SK-N-SH (cell line): ENCODE measurements at regions not wholly inside any gene's neighbourhood (a gene's known extent, or its start where the extent isn't known, plus 50 kb on each side); places are given as distances from the start of the nearest gene placed in this dataset.

Source experiments
- CTCF ChIA-PET: fragments of 300-600, 350-600 bp; formaldehyde crosslinking; extraction: SDS; loops from one replicate; lab custom pipeline; 2021; lab: Yijun Ruan, JAX
- POLR2A ChIA-PET: fragments of 350-600 bp; sonication (Branson Sonifier 250); formaldehyde crosslinking; extraction: SDS; loops from one replicate; lab custom pipeline; 2020; ENCODE audit warnings: antibody characterized with exemption, inconsistent platforms; lab: Yijun Ruan, JAX
- DNase-seq: peaks from one replicate; pipeline ENCODE4 v3.0.0; 2012
- H2AFZ ChIP-seq: fragments of 200-600 bp; sonication (generic); 2 replicates; pipeline ENCODE4 v1.8.1; 2016; ENCODE audit warnings: antibody characterized with exemption, mild to moderate bottlenecking, low read depth
- H3F3A ChIP-seq: fragments of 200-600 bp; sonication (generic); replicated peaks from 2 replicates; pipeline ENCODE3; 2016; ENCODE audit warnings: antibody characterized with exemption, mild to moderate bottlenecking; ENCODE audit not compliant: insufficient read depth
- H3K27ac ChIP-seq, 2 experiments: fragments of 200-500 bp in 1 of 2; fragments of 200-600 bp in 1 of 2; sonication (Bioruptor generic) in 1 of 2; sonication (generic), shearing (Covaris generic) in 1 of 2; 2 replicates each; pipeline versions ENCODE4 v1.5.1 to v1.6.1; 2014 to 2016; ENCODE audit warnings: low read depth in 2 of 2, inconsistent platforms in 1 of 2, low read length in 1 of 2, mild to moderate bottlenecking in 1 of 2, mixed read lengths in 1 of 2
- H3K27me3 ChIP-seq: fragments of 200-600 bp; sonication (generic), shearing (Covaris generic); 2 replicates; pipeline ENCODE4 v1.6.1; 2016; ENCODE audit warnings: mixed run types; ENCODE audit not compliant: insufficient read depth
- H3K36me3 ChIP-seq, 2 experiments: fragments of 200-500 bp in 1 of 2; fragments of 200-600 bp in 1 of 2; sonication (Bioruptor generic) in 1 of 2; sonication (generic) in 1 of 2; replicated peaks in 1 of 2; 2 replicates each; pipeline versions ENCODE3 to v1.5.1; 2014 to 2016; ENCODE audit warnings: low read length in 1 of 2, mild to moderate bottlenecking in 1 of 2; ENCODE audit not compliant: insufficient read depth in 2 of 2, control insufficient read depth in 1 of 2
- H3K4me1 ChIP-seq, 2 experiments: fragments of 200-500 bp in 1 of 2; fragments of 200-600 bp in 1 of 2; sonication (Bioruptor generic) in 1 of 2; sonication (generic), shearing (Covaris generic) in 1 of 2; 2 replicates each; pipeline versions ENCODE4 v1.5.1 to v1.6.1; 2014 to 2016; ENCODE audit warnings: low read depth in 1 of 2, low read length in 1 of 2, mixed run types in 1 of 2; ENCODE audit not compliant: insufficient read depth in 2 of 2, control insufficient read depth in 1 of 2
- H3K4me2 ChIP-seq: fragments of 200-600 bp; sonication (generic), shearing (Covaris generic); 2 replicates; pipeline ENCODE4 v1.6.1; 2017; ENCODE audit warnings: mixed run types
- H3K4me3 ChIP-seq, 2 experiments: fragments of 200-500 bp in 1 of 2; fragments of 200-600 bp in 1 of 2; sonication (Bioruptor generic) in 1 of 2; sonication (generic), shearing (Covaris generic) in 1 of 2; 2 replicates each; pipeline versions ENCODE4 v1.5.1 to v1.8.1; 2014 to 2016; ENCODE audit warnings: low read depth in 2 of 2, inconsistent platforms in 1 of 2, low read length in 1 of 2, mild to moderate bottlenecking in 1 of 2, mixed read lengths in 1 of 2, moderate library complexity in 1 of 2
- H3K79me2 ChIP-seq: fragments of 200-600 bp; sonication (generic); 2 replicates; pipeline ENCODE4 v1.8.1; 2017; ENCODE audit warnings: mild to moderate bottlenecking; ENCODE audit not compliant: insufficient read depth
- H3K9ac ChIP-seq: fragments of 200-600 bp; sonication (generic); 2 replicates; pipeline ENCODE4 v1.6.1; 2017; ENCODE audit warnings: mixed run types
- H3K9me2 ChIP-seq: fragments of 200-600 bp; sonication (generic); 2 replicates; pipeline ENCODE4 v1.6.1; 2017; ENCODE audit warnings: mixed run types
- H3K9me3 ChIP-seq: fragments of 200-600 bp; sonication (generic); 2 replicates; pipeline ENCODE4 v1.6.1; 2017; ENCODE audit warnings: mixed run types, mild to moderate bottlenecking, moderate library complexity
- H4K20me1 ChIP-seq: fragments of 200-600 bp; sonication (generic); 2 replicates; pipeline ENCODE4 v1.6.1; 2017; ENCODE audit warnings: mild to moderate bottlenecking, mixed run types; ENCODE audit not compliant: insufficient read depth
- ELF1 ChIP-seq: IDR thresholded peaks from 2 replicates; pipeline ENCODE4 v1.4.0; 2012
- EP300 ChIP-seq, 2 experiments: IDR thresholded peaks; 2 replicates each; pipeline versions ENCODE4 v1.4.0 to v1.6.1; 2012; ENCODE audit warnings: borderline replicate concordance in 1 of 2, low read depth in 1 of 2, low read length in 1 of 2
- FOXM1 ChIP-seq: IDR thresholded peaks from 2 replicates; pipeline ENCODE4 v1.4.0; 2012; ENCODE audit warnings: low read depth, mild to moderate bottlenecking
- GATA2 ChIP-seq: sonication (generic); formaldehyde crosslinking; IDR thresholded peaks from 2 replicates; pipeline ENCODE4 v1.5.0; 2020; ENCODE audit warnings: mild to moderate bottlenecking, missing genetic modification reagents
- MXI1 ChIP-seq: IDR thresholded peaks from 2 replicates; pipeline ENCODE4 v1.6.1; 2012; ENCODE audit warnings: mild to moderate bottlenecking, low read depth, low read length, improper control_type of control experiment
- NFIC ChIP-seq: IDR thresholded peaks from 2 replicates; pipeline ENCODE4 v1.4.0; 2012; ENCODE audit warnings: borderline replicate concordance
- NRF1 ChIP-seq: IDR thresholded peaks from 2 replicates; pipeline ENCODE4 v1.6.1; 2012; ENCODE audit warnings: low read depth, mild to moderate bottlenecking, low read length
- RAD21 ChIP-seq: IDR thresholded peaks from 2 replicates; pipeline ENCODE4 v1.6.1; 2012; ENCODE audit warnings: mild to moderate bottlenecking, low read length
- RCOR1 ChIP-seq: fragments of 150-350 bp; IDR thresholded peaks from 2 replicates; pipeline ENCODE4 v1.6.1; 2017; ENCODE audit warnings: antibody characterized with exemption, low read length
- RFX5 ChIP-seq: IDR thresholded peaks from 2 replicates; pipeline ENCODE4 v1.6.1; 2012; ENCODE audit warnings: mild to moderate bottlenecking, improper control_type of control experiment, low read length
- RXRA ChIP-seq: IDR thresholded peaks from 2 replicates; pipeline ENCODE4 v1.4.0; 2012; ENCODE audit warnings: low read depth, mild to moderate bottlenecking, borderline replicate concordance
- TAF1 ChIP-seq: IDR thresholded peaks from 2 replicates; pipeline ENCODE4 v1.6.1; 2012; ENCODE audit warnings: low read depth, mild to moderate bottlenecking, low read length, moderate library complexity, borderline replicate concordance
- TEAD4 ChIP-seq: IDR thresholded peaks from 2 replicates; pipeline ENCODE4 v1.4.0; 2012; ENCODE audit warnings: mild to moderate bottlenecking, borderline replicate concordance; ENCODE audit not compliant: insufficient read depth
- TF ChIP-seq, protein P1 (sequence below): IDR thresholded peaks from 2 replicates; pipeline ENCODE4 v1.4.0; 2012; ENCODE audit warnings: low read depth, borderline replicate concordance
- TF ChIP-seq, protein P2 (sequence below): fragments of 150-350 bp; IDR thresholded peaks from 2 replicates; pipeline ENCODE4 v1.6.1; 2017; ENCODE audit warnings: antibody characterized with exemption, low read length, low read depth, borderline replicate concordance
- TF ChIP-seq, protein P3 (sequence below): IDR thresholded peaks from 2 replicates; pipeline ENCODE4 v1.4.0; 2012; ENCODE audit warnings: low read depth, borderline replicate concordance
- TF ChIP-seq, protein P4 (sequence below): fragments of 200-600 bp; sonication (generic); IDR thresholded peaks from 2 replicates; pipeline ENCODE4 v1.6.1; 2017; ENCODE audit warnings: antibody characterized with exemption, mild to moderate bottlenecking, moderate library complexity

DNA sequence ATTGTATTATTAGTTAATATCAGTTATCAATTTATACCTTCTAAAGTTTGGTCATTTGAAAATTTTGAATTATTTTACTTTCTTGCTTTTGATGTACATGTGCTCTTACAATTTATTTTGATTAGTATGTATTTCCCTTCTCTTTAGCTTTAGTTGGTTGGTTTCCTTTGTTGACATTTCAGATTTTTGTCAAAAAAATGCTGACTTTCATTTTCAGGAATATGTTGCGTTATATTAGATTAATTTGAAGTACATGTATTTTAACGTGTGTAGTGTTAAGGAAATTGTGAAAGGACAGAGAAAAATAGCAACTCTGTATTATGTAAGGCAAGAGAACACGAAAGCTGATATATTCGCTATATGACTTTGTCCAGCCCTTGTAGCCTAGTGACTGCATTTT lies 342.9 kb upstream of the SLITRK6 start (continued):
- TF ChIP-seq RCOR1 (no peak), TEAD4 (no peak), RXRA (no peak), FOXM1 (no peak), GATA2 (CRISPR knock-in tag) (no peak), NFIC (no peak), RFX5 (no peak), EP300 (IDR thresholded peaks at IDR 0.05; ENCODE audit: borderline replicate concordance in 1 of 2, low read depth in 1 of 2, low read length in 1 of 2) (no peak), TAF1 (no peak), MXI1 (no peak), NRF1 (no peak)
- TF ChIP-seq, protein P1, sequence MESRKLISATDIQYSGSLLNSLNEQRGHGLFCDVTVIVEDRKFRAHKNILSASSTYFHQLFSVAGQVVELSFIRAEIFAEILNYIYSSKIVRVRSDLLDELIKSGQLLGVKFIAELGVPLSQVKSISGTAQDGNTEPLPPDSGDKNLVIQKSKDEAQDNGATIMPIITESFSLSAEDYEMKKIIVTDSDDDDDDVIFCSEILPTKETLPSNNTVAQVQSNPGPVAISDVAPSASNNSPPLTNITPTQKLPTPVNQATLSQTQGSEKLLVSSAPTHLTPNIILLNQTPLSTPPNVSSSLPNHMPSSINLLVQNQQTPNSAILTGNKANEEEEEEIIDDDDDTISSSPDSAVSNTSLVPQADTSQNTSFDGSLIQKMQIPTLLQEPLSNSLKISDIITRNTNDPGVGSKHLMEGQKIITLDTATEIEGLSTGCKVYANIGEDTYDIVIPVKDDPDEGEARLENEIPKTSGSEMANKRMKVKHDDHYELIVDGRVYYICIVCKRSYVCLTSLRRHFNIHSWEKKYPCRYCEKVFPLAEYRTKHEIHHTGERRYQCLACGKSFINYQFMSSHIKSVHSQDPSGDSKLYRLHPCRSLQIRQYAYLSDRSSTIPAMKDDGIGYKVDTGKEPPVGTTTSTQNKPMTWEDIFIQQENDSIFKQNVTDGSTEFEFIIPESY, result no peak

DNA sequence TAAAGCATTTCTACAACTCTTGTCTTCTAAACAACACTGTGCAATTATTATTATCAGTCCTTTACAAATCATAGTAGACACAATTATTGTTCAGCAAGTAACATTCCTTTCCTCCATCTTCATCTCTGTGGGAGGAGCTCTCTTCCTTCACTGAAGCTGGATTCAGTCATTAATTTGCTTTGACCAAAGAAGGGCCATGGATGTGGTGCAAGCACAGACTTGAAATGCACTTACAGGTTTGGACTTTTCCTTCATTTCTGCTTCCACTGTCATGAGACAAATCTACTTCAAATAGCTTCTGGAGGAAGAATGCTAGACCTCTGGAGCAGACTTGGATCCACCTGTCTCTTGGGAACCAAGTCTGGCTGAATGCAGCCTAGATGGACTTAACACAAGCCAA lies 336.6 kb upstream of the SLITRK6 start:
- H4K20me1 ChIP-seq, result no peaks in the 10 kb centered on the region
- no peaks in the 10 kb centered on the region for H3K27me3 ChIP-seq
- DNase-seq, result no peak
- no peak overlapping the region for H2AFZ ChIP-seq
- no peaks in the 10 kb centered on the region for H3K9me2 ChIP-seq
- CTCF ChIA-PET, result no interaction called here
- H3K36me3 ChIP-seq, result no peaks in the 10 kb centered on the region
- no peaks in the 10 kb centered on the region for H3K9me3 ChIP-seq
- no peak overlapping the region for H3K4me3 ChIP-seq
- TF ChIP-seq GATA2 (CRISPR knock-in tag) (no peak), RAD21 (no peak), RXRA (no peak), MXI1 (no peak), ELF1 (no peak)
- TF ChIP-seq, protein P2, sequence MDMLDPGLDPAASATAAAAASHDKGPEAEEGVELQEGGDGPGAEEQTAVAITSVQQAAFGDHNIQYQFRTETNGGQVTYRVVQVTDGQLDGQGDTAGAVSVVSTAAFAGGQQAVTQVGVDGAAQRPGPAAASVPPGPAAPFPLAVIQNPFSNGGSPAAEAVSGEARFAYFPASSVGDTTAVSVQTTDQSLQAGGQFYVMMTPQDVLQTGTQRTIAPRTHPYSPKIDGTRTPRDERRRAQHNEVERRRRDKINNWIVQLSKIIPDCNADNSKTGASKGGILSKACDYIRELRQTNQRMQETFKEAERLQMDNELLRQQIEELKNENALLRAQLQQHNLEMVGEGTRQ, result no peak
- TF ChIP-seq, protein P3, sequence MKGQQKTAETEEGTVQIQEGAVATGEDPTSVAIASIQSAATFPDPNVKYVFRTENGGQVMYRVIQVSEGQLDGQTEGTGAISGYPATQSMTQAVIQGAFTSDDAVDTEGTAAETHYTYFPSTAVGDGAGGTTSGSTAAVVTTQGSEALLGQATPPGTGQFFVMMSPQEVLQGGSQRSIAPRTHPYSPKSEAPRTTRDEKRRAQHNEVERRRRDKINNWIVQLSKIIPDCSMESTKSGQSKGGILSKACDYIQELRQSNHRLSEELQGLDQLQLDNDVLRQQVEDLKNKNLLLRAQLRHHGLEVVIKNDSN, result no peak
- TF ChIP-seq, protein P4, sequence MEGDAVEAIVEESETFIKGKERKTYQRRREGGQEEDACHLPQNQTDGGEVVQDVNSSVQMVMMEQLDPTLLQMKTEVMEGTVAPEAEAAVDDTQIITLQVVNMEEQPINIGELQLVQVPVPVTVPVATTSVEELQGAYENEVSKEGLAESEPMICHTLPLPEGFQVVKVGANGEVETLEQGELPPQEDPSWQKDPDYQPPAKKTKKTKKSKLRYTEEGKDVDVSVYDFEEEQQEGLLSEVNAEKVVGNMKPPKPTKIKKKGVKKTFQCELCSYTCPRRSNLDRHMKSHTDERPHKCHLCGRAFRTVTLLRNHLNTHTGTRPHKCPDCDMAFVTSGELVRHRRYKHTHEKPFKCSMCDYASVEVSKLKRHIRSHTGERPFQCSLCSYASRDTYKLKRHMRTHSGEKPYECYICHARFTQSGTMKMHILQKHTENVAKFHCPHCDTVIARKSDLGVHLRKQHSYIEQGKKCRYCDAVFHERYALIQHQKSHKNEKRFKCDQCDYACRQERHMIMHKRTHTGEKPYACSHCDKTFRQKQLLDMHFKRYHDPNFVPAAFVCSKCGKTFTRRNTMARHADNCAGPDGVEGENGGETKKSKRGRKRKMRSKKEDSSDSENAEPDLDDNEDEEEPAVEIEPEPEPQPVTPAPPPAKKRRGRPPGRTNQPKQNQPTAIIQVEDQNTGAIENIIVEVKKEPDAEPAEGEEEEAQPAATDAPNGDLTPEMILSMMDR, result no peak
- no peaks in the 10 kb centered on the region for H3K4me1 ChIP-seq
- H3K4me2 ChIP-seq, result no peak overlapping the region
- H3K27ac ChIP-seq, result no peak overlapping the region
- no peaks in the 10 kb centered on the region for H3K79me2 ChIP-seq
- no peaks in the 10 kb centered on the region for H3F3A ChIP-seq
- H3K9ac ChIP-seq, result no peak overlapping the region
- POLR2A ChIA-PET, result no interaction called here
